Amygdala (tissue), 56 donors: ENCODE measurements at regions not wholly inside any gene's neighbourhood (a gene's known extent, or its start where the extent isn't known, plus 50 kb on each side); places are given as distances from the start of the nearest gene placed in this dataset.
"Not testable (repeated sequence)": the region's sequence is repeated elsewhere in the genome, so short reads cannot be mapped to it uniquely, and the experiment has no call there.

Experiments used
- DNase-seq, 56 donors: peaks; one replicate each; lab custom pipeline; 2025; lab: John Stamatoyannopoulos, UW

DNA sequence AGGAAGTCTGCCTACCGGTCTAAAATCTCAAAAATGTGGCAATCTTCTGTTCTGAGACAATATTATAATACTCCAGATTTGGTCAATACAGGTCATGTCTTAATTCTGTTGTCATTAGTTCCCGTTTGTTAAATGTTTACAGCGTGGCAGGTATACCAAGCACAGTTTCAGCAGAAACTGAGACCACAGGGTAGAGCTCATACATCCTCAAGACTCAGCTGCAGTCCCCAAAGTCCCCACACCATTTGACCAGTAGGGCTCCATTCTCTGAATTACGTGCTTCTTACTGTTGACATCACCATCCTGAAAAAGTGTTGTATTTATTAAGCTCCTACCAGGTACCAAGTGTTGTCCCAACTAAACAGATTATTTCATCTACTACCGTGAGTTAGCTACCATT, 157.1 kb downstream of the MC4R start:
- DNase-seq, result no peak

DNA sequence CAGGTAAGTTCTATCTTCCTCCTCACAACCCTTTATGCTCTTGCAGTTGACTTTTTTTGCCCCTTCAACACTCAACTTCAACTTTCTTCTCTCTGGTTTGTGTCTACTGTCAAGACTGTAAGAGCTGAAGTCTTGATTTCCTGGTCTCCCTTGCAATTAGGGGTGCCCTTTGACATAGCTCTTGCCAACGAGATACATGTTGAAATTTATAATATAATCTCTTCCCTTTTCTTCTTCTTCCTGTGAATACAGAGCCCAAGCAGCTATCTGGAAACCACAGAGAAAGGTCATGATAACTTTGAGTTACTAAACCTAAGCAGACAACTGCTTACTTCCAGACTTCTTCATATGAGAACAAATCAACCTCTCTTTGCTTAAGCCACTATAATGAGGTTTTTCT, 163.5 kb downstream of the MC4R start:
- DNase-seq, result no peak

DNA sequence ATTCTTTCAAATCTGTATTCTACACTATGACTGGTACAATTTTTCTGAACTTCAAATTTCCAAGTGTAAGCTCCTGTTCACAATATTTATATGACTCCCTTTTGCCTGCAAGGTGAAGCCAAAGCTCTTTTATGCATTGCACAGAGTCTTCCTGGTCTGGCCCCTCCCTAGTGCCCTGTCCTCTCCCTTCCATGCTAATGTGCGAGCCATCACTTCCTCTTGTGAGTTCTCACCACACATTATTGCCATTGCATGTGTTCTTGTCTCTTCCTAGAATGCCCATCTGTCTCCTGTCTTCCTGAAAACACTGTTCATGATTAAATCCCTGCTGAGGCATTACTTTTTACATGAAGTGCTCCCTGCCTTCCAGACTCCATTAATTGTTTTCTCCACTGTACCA, 169.9 kb downstream of the MC4R start:
- no peak for DNase-seq

DNA sequence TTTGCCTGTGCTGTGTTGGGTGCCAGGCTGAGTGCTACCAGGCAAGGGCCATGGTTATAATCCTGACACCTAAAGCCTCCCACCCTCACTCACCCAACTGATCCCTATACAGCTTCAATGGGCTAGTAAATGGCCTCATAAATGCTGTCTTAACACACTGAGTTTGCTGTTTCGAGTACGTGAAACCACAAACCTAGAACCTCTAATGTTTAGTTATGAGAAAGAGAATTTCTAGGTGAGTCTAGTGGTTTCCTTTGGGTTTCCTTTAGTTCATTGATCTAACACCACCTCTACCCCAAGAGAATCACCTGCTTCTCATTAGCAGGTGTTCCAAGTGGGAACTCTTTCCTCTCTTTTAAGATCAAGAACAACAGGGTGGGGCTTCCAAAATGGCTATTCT, 172.0 kb downstream of the MC4R start:
- DNase-seq, result no peak

DNA sequence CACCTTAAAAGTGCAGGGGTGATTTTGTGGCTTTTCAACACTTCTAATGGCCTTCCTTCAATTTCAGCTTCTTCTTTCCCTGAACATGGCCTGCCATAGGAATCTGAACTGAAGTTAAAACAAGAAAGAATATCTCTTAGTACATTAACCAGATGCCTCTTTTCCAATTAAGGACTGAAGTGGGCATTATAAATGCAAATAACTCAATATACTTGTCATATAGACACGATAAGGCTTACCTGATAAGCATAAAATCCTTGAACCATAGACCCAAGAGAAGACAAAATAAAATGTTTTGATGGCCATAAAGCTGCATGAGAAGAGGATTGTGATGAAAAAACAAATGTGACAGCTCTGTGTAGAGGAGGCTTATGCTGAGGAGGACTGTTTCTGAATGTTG, 173.1 kb downstream of the MC4R start:
- no peak for DNase-seq

DNA sequence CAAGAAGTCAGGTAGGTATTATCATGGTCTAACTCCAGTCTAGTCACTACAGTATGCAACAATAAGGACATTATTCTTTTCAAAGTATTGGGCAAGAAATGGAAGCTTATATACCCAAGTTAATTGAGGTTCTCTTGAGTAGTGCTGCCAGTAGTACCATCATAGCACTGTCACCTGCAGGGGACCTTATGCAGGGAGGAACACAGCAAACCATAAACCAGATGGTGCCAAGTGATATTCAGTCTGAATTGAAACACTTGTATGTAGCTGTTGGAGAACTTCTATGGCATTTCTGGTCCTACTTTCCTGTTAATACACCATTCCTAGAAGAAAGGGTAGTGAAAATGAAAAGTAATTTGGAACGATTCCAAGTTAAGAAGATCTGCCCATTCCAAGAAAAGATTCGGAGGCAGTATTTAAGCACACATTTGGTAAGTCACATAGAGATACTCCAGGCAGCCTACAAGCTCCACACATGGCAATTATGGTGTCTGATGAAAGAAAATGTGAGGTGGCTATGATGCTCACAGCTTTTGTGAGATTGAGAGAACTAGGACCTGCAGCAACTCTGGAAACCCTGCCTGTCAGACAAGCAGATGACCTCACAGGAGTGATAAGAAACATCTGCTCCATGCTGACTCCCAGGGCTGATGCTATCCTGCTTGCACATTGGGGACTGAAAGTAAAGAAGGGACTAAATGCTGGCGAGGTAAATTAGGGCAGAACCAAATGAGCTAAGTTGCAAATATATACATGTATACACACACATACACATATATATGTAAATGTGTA, 174.7 kb downstream of the MC4R start:
- no peak for DNase-seq

DNA sequence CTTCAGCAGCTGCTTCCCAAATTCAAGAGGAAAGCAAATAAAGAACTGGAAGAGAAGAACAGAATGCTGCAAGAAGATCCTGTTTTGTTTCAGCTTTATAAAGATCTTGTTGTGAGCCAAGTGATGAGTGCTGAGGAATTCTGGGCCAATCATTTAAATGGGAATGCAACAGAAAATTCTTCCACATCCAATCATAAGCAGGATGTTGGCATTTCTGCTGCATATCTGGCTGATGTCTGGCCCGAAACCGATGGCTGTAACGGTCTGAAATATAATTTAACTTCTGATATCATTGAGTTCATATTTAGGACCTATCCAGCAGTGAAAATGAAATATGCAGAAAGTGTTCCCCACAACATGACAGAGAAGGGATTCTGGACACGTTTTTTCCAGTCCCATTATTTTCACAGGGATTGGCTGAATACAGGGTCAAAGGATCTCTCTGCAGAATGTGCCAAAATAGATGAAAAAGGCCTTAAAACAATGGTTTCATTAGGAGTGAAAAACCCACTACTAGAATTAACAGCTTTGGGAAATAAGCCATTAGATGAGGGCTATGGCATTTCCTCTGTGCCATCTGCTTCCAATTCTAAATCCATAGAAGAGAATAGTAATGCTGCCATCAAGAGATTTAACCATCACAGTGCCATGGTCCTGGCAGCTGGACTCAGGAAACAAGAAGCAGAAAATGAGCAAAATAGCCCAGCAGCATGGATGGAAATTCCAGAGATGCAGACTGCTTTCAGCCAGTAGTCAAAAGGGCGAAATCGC, 175.6 kb downstream of the MC4R start:
- no peak for DNase-seq

DNA sequence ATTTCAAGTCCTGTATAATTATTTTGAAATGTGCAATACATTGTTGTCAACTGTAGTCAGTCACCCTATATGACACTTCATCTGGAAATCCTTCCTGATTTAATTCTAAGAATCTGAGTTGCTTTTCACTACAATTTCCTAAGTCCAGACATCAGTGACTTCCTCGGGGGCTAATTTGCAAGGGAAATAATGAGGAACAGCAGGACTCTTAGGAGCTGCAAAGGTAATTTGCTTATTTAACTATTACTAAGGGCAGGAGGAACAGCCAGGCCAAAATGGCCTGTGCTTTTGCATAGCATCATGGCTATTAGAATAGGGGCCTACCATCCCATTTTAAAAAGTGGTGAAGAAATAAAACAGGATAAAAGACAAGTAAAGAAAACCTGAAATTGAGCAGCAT, 178.8 kb downstream of the MC4R start:
- no peak for DNase-seq

DNA sequence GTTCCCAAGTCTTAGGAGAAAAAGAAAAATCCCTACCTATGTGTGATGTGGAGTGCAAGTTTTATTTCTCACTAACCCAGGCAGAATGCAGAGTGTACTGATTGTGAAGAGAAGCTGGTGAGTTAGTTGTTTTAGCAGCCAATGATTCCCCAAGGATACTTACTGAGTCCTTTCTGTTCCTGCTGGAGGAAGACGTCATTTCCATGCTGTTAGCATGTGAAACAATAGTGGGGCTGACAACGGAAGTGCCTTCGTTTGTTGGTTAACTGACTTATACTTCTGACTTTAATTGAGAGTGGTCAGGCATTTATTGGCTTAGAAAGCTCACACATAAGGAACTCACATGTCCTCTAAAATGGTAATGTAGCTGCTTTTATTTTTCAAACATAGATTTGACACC, 180.6 kb downstream of the MC4R start:
- DNase-seq, result no peak

DNA sequence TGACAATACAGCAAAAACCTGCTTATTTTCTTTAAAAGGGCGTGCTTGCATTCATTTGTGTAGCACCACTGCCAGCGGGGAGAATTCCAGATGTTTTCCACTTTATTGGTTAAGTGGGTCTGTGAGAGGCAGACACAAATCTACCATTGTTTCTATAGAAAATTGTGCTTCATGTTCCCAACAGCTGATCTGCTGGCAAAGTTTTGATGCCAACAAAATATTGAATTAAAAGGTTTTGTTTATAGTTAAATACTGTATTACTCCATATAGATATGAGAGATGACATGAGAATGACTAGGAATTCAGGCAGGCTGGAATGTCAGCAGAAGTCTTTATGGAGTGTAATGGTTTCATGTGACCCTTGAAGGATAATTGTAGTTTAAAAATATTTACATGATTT, 182.7 kb downstream of the MC4R start:
- no peak for DNase-seq

DNA sequence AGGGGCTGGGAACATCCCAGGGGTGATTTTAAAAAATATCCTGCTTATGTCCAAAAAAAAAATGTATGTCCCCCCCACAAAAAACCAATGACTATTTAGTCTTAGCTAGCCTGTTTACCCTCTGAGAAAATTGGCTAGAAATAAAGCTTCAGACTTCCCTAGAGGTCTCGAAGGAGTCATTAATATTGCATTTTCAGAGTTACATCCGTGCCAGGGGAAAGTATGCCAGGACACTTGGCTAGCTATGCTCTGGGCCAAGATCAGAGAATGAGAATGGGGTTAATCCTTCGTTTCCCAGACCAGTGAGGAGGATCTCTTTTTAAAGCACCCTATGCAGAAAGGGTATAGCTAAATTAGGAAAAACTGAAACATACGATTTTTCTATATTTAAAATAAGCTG, 183.6 kb downstream of the MC4R start:
- no peak for DNase-seq

DNA sequence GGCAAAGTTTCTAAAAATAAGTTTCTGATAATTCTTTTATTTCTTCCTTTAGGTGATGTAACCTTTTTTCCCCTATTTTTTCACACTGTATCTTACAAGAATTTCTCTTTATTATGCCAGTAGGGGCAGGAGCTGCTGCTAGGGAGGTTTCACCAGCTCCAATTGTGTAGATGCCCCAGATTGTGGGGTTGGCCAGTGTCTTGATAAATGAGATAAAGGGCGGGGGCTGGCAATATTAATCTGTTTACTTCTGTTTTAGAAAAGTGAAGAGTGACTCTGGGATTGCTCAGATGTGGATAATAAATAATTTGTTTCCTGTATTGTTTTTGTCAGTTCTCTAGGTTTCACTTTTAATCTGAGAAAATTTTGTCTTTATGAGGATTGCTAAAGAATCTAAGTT, 190.4 kb downstream of the MC4R start:
- DNase-seq, result no peak

DNA sequence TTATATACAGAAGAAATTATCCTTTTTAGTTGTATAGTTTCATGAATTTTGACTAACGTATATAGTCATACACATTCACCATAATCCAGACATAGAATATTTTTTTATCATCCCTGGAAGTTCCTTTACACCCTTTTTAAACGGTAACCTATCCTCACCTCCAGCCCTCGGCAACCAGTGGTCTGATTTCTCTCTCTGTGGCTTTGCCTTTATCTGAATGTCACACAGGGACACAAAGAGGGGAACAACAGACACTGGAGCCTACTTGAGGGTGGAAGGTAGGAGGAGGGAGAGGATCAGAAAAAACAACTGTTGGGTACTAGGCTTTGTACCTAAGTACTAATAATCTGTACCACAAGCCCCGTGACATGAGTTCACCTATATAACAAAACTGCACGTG, 191.9 kb downstream of the MC4R start:
- no peak for DNase-seq

DNA sequence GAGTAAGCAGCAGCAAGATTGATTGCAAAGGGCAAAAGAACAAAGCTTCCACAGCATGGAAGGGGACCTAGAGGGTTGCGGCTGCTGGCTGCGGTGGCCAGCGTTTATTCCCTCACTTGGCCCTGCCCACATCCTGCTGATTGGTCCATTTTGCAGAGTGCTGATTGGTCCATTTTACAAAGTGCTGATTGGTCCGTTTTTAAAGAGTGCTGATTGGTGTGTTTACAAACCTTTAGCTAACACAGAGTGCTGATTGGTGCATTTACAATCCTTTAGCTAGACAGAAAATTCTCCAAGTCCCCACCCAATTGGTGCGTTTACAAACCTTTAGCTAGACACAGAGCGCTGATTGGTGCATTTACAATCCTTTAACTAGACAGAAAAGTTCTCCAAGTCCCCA, 194.4 kb downstream of the MC4R start:
- DNase-seq, result not testable (repeated sequence)

DNA sequence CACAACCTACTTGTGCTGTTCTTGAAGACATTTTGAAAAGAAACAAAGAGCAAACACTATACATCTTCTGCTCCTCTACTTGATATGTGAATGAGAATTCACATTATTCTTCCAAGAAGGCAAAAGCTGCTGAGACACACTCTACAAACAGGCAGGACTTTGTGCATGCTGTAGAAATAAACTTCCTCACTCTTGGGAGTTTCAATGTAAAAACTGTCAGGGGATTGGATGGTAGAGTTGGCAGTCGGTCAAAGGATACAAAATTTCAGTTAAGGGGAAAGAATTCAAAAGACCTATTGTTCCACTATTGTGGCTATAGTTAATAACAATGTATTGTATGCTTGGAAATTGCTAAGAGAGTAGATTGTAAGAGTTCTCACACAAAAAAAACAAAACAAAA, 196.3 kb downstream of the MC4R start:
- no peak for DNase-seq

DNA sequence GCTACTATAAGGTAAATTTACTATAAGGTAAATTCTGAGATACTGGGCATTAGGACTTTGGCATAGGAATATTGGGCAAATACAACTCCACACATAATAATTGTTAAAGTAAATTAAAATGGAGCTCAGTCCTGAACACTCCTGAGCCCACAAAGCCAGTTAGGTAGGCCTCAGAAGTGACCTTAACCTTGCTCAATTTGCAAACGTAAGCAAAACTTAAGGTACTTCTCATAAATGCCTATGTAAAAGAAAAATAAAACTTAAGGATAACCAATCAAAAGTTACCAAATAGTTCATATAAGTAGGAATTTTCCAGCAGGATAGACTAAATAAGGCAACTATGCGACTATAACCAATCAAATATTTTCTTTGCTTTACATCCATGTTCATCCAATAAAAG, 197.7 kb downstream of the MC4R start:
- no peak for DNase-seq

DNA sequence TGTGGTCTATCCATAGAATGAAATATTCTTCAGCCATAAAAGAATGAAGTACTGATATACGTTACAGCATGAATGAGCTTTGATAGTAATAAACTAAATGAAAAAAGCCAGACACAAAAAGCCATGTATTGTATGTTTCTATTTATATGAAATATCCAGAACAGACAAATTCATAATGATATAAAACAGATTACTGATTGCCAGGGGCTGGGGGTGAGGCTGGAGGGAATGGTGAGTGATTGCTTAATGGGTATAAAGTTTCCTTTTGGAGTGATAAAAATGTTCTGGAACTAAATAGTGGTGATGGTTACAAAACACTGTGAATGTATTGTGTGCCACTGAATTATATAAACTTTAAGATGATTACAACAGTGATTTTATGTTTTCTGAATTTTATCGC, 200.5 kb downstream of the MC4R start:
- DNase-seq, result no peak

DNA sequence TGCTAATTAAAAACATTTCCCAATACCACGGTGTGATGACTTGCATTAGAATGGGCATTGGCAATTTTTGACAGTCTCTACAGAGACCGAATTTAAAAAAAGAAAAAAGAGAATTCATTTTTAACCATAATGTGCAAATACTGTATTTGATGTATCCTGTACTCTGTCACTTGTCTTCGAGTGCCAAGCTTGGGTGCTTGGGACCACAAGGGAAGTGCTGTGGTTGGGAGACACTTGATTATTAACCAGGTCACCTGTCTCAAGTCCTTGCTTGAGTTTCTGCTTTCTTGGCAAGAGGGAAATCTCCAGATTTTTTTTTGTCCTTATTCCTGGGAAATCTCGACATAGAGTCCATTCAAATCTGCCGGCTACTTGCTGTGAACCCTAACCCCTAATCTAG, 209.0 kb downstream of the MC4R start:
- no peak for DNase-seq

DNA sequence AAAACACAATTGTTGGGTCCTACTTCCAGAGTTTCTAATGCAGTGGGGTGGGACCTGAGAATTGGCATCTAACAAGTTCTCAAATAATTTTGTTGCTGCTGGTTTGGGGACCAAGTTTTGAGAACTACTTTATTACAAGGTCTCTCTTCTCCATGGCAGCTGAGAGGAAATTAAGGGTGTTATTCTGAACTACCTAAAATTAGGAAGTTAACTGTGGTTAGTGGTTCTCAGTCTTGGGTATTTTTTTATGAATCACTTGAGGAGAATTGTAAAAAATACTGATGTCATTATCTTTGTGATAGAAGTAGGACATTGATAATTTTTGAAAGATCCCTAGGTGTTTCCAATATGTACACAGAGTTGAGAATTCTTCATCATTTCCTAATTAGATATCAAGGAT, 210.2 kb downstream of the MC4R start:
- DNase-seq, result no peak

DNA sequence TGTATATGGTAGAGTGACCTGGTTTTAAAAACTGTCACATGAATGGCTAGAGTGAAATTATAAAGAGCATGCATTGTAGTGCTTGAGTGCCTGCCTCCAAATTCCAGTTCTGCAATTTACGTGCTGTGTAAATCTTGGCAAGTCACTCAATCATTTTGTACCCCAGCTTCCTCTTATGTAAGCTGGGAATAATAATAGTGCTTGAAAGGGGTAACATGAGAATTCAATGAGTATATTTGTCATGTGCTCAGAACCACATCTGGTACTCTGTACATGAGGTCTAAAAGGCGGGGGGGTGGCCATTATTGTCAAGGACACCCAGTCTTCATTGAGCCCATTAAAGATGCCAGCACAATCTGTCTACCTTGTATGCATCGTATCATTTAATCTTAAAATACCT, 214.8 kb downstream of the MC4R start:
- no peak for DNase-seq

DNA sequence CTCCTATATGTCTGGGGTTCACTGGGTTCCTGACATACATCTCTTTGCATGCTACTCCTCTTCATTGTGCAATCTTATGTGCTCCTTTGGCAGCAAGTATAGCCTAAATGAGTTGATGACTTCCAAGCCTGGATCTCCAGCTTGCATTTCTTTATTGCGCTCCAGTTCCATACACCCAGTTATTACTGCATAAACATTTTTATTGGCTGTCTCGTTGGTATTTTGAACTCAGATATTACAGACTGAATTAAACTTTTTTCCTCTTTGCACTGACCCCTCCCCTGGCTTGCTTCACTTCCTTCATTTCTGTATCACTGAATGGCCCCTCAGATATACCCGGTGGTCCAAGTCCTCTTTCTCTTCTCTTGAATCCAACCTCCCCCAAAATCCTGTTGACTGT, 219.2 kb downstream of the MC4R start:
- DNase-seq, result no peak

DNA sequence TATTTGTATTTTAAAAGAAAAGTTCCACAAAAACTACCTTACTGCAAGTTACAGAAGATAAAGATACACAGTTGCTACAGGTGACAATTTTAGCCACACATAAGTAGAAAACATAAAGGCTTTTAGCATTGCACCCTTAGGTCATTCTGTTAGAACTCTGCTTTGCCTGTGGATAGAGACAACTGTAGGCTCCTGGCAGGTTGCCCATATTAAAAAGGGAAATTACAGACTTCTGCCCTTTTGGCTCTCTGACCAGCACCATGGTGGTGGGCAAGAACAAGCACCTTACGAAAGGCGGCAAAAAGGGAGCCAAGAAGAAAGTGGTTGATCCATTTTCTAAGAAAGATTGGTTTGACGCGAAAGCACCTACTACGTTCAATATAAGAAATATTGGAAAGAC, 223.3 kb downstream of the MC4R start:
- DNase-seq, result no peak
